HEK293T (cell line): ENCODE measurements at regions not wholly inside any gene's neighbourhood (a gene's known extent, or its start where the extent isn't known, plus 50 kb on each side); places are given as distances from the start of the nearest gene placed in this dataset.

Source experiments
- BHLHE40 ChIP-seq: fragments of 450-650 bp; IDR thresholded peaks from 2 replicates; pipeline ENCODE4 v1.6.1; 2016; ENCODE audit warnings: mild to moderate bottlenecking, moderate library complexity, borderline replicate concordance
- FOXA1 ChIP-seq: fragments of 450-650 bp; IDR thresholded peaks from 2 replicates; pipeline ENCODE4 v1.6.1; 2016; ENCODE audit warnings: mild to moderate bottlenecking
- FOXK2 ChIP-seq: fragments of 450-650 bp; IDR thresholded peaks from 2 replicates; pipeline ENCODE4 v1.6.1; 2016; ENCODE audit warnings: mild to moderate bottlenecking
- L3MBTL2 ChIP-seq: fragments of 450-650 bp; conservative IDR thresholded peaks from 2 replicates; pipeline ENCODE4 v1.6.1; 2016; ENCODE audit warnings: mild to moderate bottlenecking
- SUZ12 ChIP-seq: fragments of 450-650 bp; IDR thresholded peaks from 2 replicates; pipeline ENCODE4 v1.6.1; 2016; ENCODE audit warnings: mild to moderate bottlenecking
- TARDBP ChIP-seq: fragments of 450-650 bp; IDR thresholded peaks from 2 replicates; pipeline ENCODE4 v1.6.1; 2016

- no peak for TF ChIP-seq FOXK2
- TF ChIP-seq BHLHE40: no peak
- TF ChIP-seq L3MBTL2: no peak
- no peak for TF ChIP-seq TARDBP
- TF ChIP-seq FOXA1: no peak
- no peak for TF ChIP-seq SUZ12
Measured at GRCh38 chr9:28215536-28216299, 642.4 kb upstream of the C9orf72 start.
